H1 (cell line): ENCODE measurements at regions not wholly inside any gene's neighbourhood (a gene's known extent, or its start where the extent isn't known, plus 50 kb on each side); places are given as distances from the start of the nearest gene placed in this dataset.

Experiments used
- CTCF ChIA-PET: fragments of 300-600 bp; sonication (Branson Sonifier 250); formaldehyde crosslinking; loops from one replicate; lab custom pipeline; 2021; ENCODE audit not compliant: partially characterized antibody; lab: Charles Lee
- POLR2A ChIA-PET: fragments of 300-600 bp; sonication (Branson Sonifier 250); formaldehyde crosslinking; loops from one replicate; lab custom pipeline; 2021; ENCODE audit warnings: inconsistent platforms; ENCODE audit not compliant: partially characterized antibody; lab: Charles Lee
- DNase-seq, 2 experiments: peaks; one replicate each; pipeline versions ENCODE4 v3.0.0 to v3.0.0-alpha.2; 2010 to 2022; ENCODE audit warnings: low spot score in 2 of 2, low read depth in 1 of 2, mixed read lengths in 1 of 2
- FAIRE-seq: peaks from 2 replicates; lab custom pipeline; 2011; peaks lifted over from hg19 to GRCh38; lab: Jason Lieb, UNC
- H2AFZ ChIP-seq: 2 replicates; pipeline ENCODE4 v1.8.1; 2012; ENCODE audit warnings: low read length, inconsistent platforms
- H2AK5ac ChIP-seq: 2 replicates; pipeline ENCODE4 v1.6.1; 2013; ENCODE audit warnings: low read depth, low read length
- H2BK120ac ChIP-seq: replicated peaks from 2 replicates; pipeline ENCODE3; 2013; ENCODE audit warnings: low read depth, low read length, inconsistent platforms
- H2BK12ac ChIP-seq: 2 replicates; pipeline ENCODE4 v1.6.1; 2013; ENCODE audit warnings: low read depth, low read length
- H2BK15ac ChIP-seq: 2 replicates; pipeline ENCODE4 v1.6.1; 2013; ENCODE audit warnings: low read length
- H2BK20ac ChIP-seq: 2 replicates; pipeline ENCODE4 v1.6.1; 2013; ENCODE audit warnings: low read length
- H2BK5ac ChIP-seq: 2 replicates; pipeline ENCODE4 v1.6.1; 2013; ENCODE audit warnings: low read depth, low read length
- H3K14ac ChIP-seq: 2 replicates; pipeline ENCODE4 v1.6.1; 2013; ENCODE audit warnings: inconsistent platforms; ENCODE audit not compliant: insufficient read length
- H3K18ac ChIP-seq: 2 replicates; pipeline ENCODE4 v1.6.1; 2013; ENCODE audit warnings: low read length; ENCODE audit errors: extremely low read depth
- H3K23ac ChIP-seq: 2 replicates; pipeline ENCODE4 v1.6.1; 2013; ENCODE audit warnings: inconsistent platforms; ENCODE audit not compliant: insufficient read length
- H3K23me2 ChIP-seq: 2 replicates; pipeline ENCODE4 v1.6.1; 2013; ENCODE audit warnings: low read depth, low read length
- H3K27ac ChIP-seq: 2 replicates; pipeline ENCODE4 v1.6.1; 2011; ENCODE audit warnings: low read depth, low read length, inconsistent platforms
- H3K27me3 ChIP-seq, 4 experiments: replicated peaks in 1 of 4; 1 replicate in 1 of 4; 2 replicates in 3 of 4; pipeline versions ENCODE4 v1.6.1 to v1.8.1; 2011 to 2013; ENCODE audit warnings: low read length in 3 of 4, mild to moderate bottlenecking in 3 of 4, inconsistent platforms in 2 of 4, mixed read lengths in 2 of 4, moderate library complexity in 1 of 4; ENCODE audit not compliant: control insufficient read depth in 3 of 4, insufficient read depth in 3 of 4; ENCODE audit errors: extremely low read depth in 1 of 4
- H3K36me3 ChIP-seq, 4 experiments: 2 replicates each; pipeline versions ENCODE4 v1.6.1 to v1.8.1; 2011 to 2013; ENCODE audit warnings: mild to moderate bottlenecking in 4 of 4, low read length in 3 of 4, moderate library complexity in 2 of 4, control low read depth in 1 of 4, inconsistent platforms in 1 of 4; ENCODE audit not compliant: insufficient read depth in 4 of 4, control insufficient read depth in 2 of 4
- H3K4ac ChIP-seq: replicated peaks from 2 replicates; pipeline ENCODE3; 2013; ENCODE audit warnings: low read length, low read depth, mixed read lengths, inconsistent platforms; ENCODE audit not compliant: insufficient read length
- H3K4me1 ChIP-seq, 4 experiments: replicated peaks in 1 of 4; 1 replicate in 1 of 4; 2 replicates in 3 of 4; pipeline versions ENCODE4 v1.6.1 to v1.8.1; 2011 to 2013; ENCODE audit warnings: low read length in 3 of 4, inconsistent platforms in 2 of 4, mixed read lengths in 1 of 4; ENCODE audit not compliant: insufficient read depth in 4 of 4, control insufficient read depth in 3 of 4
- H3K4me2 ChIP-seq, 2 experiments: 2 replicates each; pipeline versions ENCODE4 v1.6.1 to v1.8.1; 2011 to 2013; ENCODE audit warnings: low read depth in 2 of 2, low read length in 2 of 2, control low read depth in 1 of 2, inconsistent platforms in 1 of 2, mild to moderate bottlenecking in 1 of 2; ENCODE audit not compliant: insufficient read depth in 1 of 2
- H3K4me3 ChIP-seq, 4 experiments: fragments of 200-600, 300-600 bp in 1 of 4; sonication (generic), shearing (Covaris generic), sonication (Bioruptor Twin) in 1 of 4; 2 replicates each; pipeline versions ENCODE4 v1.5.1 to v1.8.1; 2011 to 2016; ENCODE audit warnings: low read length in 4 of 4, low read depth in 3 of 4, control low read depth in 2 of 4, inconsistent platforms in 2 of 4, mild to moderate bottlenecking in 2 of 4, mixed read lengths in 1 of 4, moderate library complexity in 1 of 4; ENCODE audit not compliant: insufficient read depth in 2 of 4; ENCODE audit errors: extremely low read depth in 1 of 4
- H3K56ac ChIP-seq: replicated peaks from 2 replicates; pipeline ENCODE3; 2013; ENCODE audit warnings: low read depth, mild to moderate bottlenecking, mixed read lengths, low read length, inconsistent platforms; ENCODE audit not compliant: insufficient read length
- H3K79me1 ChIP-seq: 2 replicates; pipeline ENCODE4 v1.6.1; 2013; ENCODE audit warnings: low read depth, low read length, control low read depth
- H3K79me2 ChIP-seq, 2 experiments: 2 replicates each; pipeline versions ENCODE4 v1.6.1 to v1.8.1; 2012 to 2013; ENCODE audit warnings: low read length in 2 of 2, mild to moderate bottlenecking in 2 of 2, inconsistent platforms in 1 of 2; ENCODE audit not compliant: insufficient read depth in 2 of 2, control insufficient read depth in 1 of 2
- H3K9ac ChIP-seq, 4 experiments: replicated peaks in 1 of 4; 1 replicate in 1 of 4; 2 replicates in 3 of 4; pipeline versions ENCODE4 v1.6.1 to v1.8.1; 2011 to 2013; ENCODE audit warnings: low read depth in 3 of 4, low read length in 3 of 4, control low read depth in 2 of 4, mild to moderate bottlenecking in 2 of 4, moderate library complexity in 2 of 4, inconsistent platforms in 1 of 4; ENCODE audit errors: extremely low read depth in 1 of 4
- H3K9me3 ChIP-seq, 2 experiments: 2 replicates each; pipeline versions ENCODE4 v1.6.1 to v1.8.1; 2012 to 2013; ENCODE audit warnings: mild to moderate bottlenecking in 2 of 2, moderate library complexity in 2 of 2, control low read depth in 1 of 2, inconsistent platforms in 1 of 2, low read depth in 1 of 2, low read length in 1 of 2, mixed read lengths in 1 of 2; ENCODE audit not compliant: insufficient read depth in 2 of 2
- H4K20me1 ChIP-seq, 2 experiments: replicated peaks in 1 of 2; 2 replicates each; pipeline versions ENCODE3 to v1.8.1; 2011 to 2013; ENCODE audit warnings: inconsistent platforms in 2 of 2, low read length in 2 of 2, mild to moderate bottlenecking in 1 of 2; ENCODE audit not compliant: insufficient read depth in 2 of 2, control insufficient read depth in 1 of 2
- H4K5ac ChIP-seq: 2 replicates; pipeline ENCODE4 v1.6.1; 2013; ENCODE audit warnings: low read length, low read depth, mixed read lengths, inconsistent platforms; ENCODE audit not compliant: insufficient read length
- H4K8ac ChIP-seq: 2 replicates; pipeline ENCODE4 v1.8.0; 2013; ENCODE audit warnings: mild to moderate bottlenecking, moderate library complexity, low read length, inconsistent platforms; ENCODE audit not compliant: insufficient read depth; ENCODE audit errors: extremely low read depth
- H4K91ac ChIP-seq: replicated peaks from 2 replicates; pipeline ENCODE3; 2013; ENCODE audit warnings: low read length, mixed read lengths, inconsistent platforms; ENCODE audit not compliant: insufficient read length
- JUND ChIP-seq: IDR thresholded peaks from 2 replicates; pipeline ENCODE4 v1.6.1; 2011; ENCODE audit warnings: mild to moderate bottlenecking, improper control_type of control experiment, low read length
- WGBS, 2 experiments: shearing (Covaris generic) in 1 of 2; methylation state at CpG; one replicate each; pipeline versions ENCODE4 v1.1.6 to v1.1.7; 2013 to 2015; ENCODE audit warnings: low lambda C conversion rate in 2 of 2, mixed read lengths in 2 of 2, inconsistent platforms in 1 of 2, low coverage in 1 of 2, missing lambda C conversion rate in 1 of 2; ENCODE audit not compliant: insufficient replicate concordance in 2 of 2, insufficient coverage in 1 of 2, insufficient read length in 1 of 2; ENCODE audit errors: extremely low coverage in 1 of 2, missing lambda C conversion rate in 1 of 2; 5-methylcytosine and 5-hydroxymethylcytosine counted together

GRCh38 chr4:126895988-126896570 lies 736.7 kb upstream of the INTU start:
- Histone ChIP-seq H3K79me1 (no peaks in the 10 kb centered on the region), H3K14ac (no peak overlapping the region), H3K23me2 (no peaks in the 10 kb centered on the region), H3K36me3 (no peaks in the 10 kb centered on the region; a peak in 1 of 8 replicates), H3K23ac (no peak overlapping the region), H3K27ac (no peak overlapping the region), H2BK12ac (no peak overlapping the region), H3K79me2 (no peaks in the 10 kb centered on the region), H4K8ac (no peak overlapping the region), H2BK20ac (no peak overlapping the region), H4K91ac (no peak overlapping the region), H3K56ac (no peak overlapping the region), H3K9me3 (peaks cover 15 to 21% of the 10 kb centered on the region in 2 experiments), H2BK15ac (no peak overlapping the region), H3K4me2 (no peak overlapping the region), H3K27me3 (no peaks in the 10 kb centered on the region), H2AFZ (no peak overlapping the region), H2AK5ac (no peak overlapping the region)
- POLR2A ChIA-PET: no interaction called here
- no peak for DNase-seq
- WGBS, 2 experiments: 100% methylated on average over 2 of the region's 2 CpGs; no CpG with 5 or more reads in 1 of the 2 experiments
- CTCF ChIA-PET: no interaction called here
- no peak for TF ChIP-seq JUND
- TF ChIP-seq, all 59 proteins: peak for 0
- Histone ChIP-seq H3K4me1 (no peaks in the 10 kb centered on the region), H3K9ac (no peak overlapping the region), H3K4ac (no peak overlapping the region), H3K18ac (no peak overlapping the region), H2BK5ac (no peak overlapping the region), H2BK120ac (no peak overlapping the region), H4K20me1 (no peaks in the 10 kb centered on the region), H3K4me3 (no peak overlapping the region), H4K5ac (no peak overlapping the region)
- no peak for FAIRE-seq
